ENCODE measurements at regions not wholly inside any gene's neighbourhood (a gene's known extent, or its start where the extent isn't known, plus 50 kb on each side); places are given as distances from the start of the nearest gene placed in this dataset.

- TF ChIP-seq CTCF (conservative IDR thresholded peaks at IDR 0.05; ENCODE audit: low read depth in 2 of 2) (no peak), NANOG (IDR thresholded peaks at IDR 0.05; ENCODE audit: borderline replicate concordance) (no peak)
Measured at GRCh38 chr10:2494399-2494798, 572.9 kb upstream of the PFKP start.
